ENCODE measurements at regions not wholly inside any gene's neighbourhood (a gene's known extent, or its start where the extent isn't known, plus 50 kb on each side); places are given as distances from the start of the nearest gene placed in this dataset.

GRCh38 chr12:89278169-89278568 lies 74.1 kb downstream of the DUSP6 start:
- Histone ChIP-seq H3K79me2 (ENCODE audit: control insufficient read depth, low read length) (no peaks in the 10 kb centered on the region), H3K4me2 (ENCODE audit: low read length) (no peak overlapping the region), H3K4me1 (ENCODE audit: control insufficient read depth, low read length) (no peaks in the 10 kb centered on the region), H3K36me3 (ENCODE audit: control insufficient read depth, low read length) (no peaks in the 10 kb centered on the region), H3K9me2 (replicated peaks; ENCODE audit: control insufficient read depth, low read length) (no peaks in the 10 kb centered on the region), H4K20me1 (ENCODE audit: control insufficient read depth, insufficient read depth, low read depth, low read length) (no peaks in the 10 kb centered on the region), H3K27me3 (ENCODE audit: control insufficient read depth, low read length) (no peaks in the 10 kb centered on the region), H3K9me3 (ENCODE audit: control insufficient read depth, insufficient read depth, low read length) (no peaks in the 10 kb centered on the region), H3F3A (ENCODE audit: control insufficient read depth, insufficient read depth) (no peaks in the 10 kb centered on the region), H3K4me3 (ENCODE audit: low read length) (no peak overlapping the region), H3K27ac (ENCODE audit: low read depth, low read length) (no peak overlapping the region)
- no peak for TF ChIP-seq EZH2phosphoT487 (IDR thresholded peaks at IDR 0.05; ENCODE audit: borderline replicate concordance, low read length)
- no peak for TF ChIP-seq CTCF (IDR thresholded peaks at IDR 0.05; ENCODE audit: low read depth, low read length, poor library complexity, severe bottlenecking)

GRCh38 chr12:89276860-89277259 lies 75.4 kb downstream of the DUSP6 start:
- H3K9me3 ChIP-seq (ENCODE audit: control insufficient read depth, insufficient read depth, low read length): no peaks in the 10 kb centered on the region
- H4K20me1 ChIP-seq (ENCODE audit: control insufficient read depth, insufficient read depth, low read depth, low read length): no peaks in the 10 kb centered on the region
- H3K27ac ChIP-seq (ENCODE audit: low read depth, low read length): no peak overlapping the region
- TF ChIP-seq CTCF (IDR thresholded peaks at IDR 0.05; ENCODE audit: low read depth, low read length, poor library complexity, severe bottlenecking) (no peak), EZH2phosphoT487 (IDR thresholded peaks at IDR 0.05; ENCODE audit: borderline replicate concordance, low read length) (no peak)
- H3F3A ChIP-seq (ENCODE audit: control insufficient read depth, insufficient read depth): no peaks in the 10 kb centered on the region
- no peak overlapping the region for H3K4me3 ChIP-seq (ENCODE audit: low read length)
- no peaks in the 10 kb centered on the region for H3K4me1 ChIP-seq (ENCODE audit: control insufficient read depth, low read length)
- no peaks in the 10 kb centered on the region for H3K79me2 ChIP-seq (ENCODE audit: control insufficient read depth, low read length)
- no peak overlapping the region for H3K4me2 ChIP-seq (ENCODE audit: low read length)
- no peaks in the 10 kb centered on the region for H3K27me3 ChIP-seq (ENCODE audit: control insufficient read depth, low read length)
- H3K9me2 ChIP-seq (replicated peaks; ENCODE audit: control insufficient read depth, low read length): no peaks in the 10 kb centered on the region
- no peaks in the 10 kb centered on the region for H3K36me3 ChIP-seq (ENCODE audit: control insufficient read depth, low read length)

GRCh38 chr12:89273525-89273924 lies 78.8 kb downstream of the DUSP6 start:
- Histone ChIP-seq H3K27ac (ENCODE audit: low read depth, low read length) (no peak overlapping the region), H3K4me1 (ENCODE audit: control insufficient read depth, low read length) (no peaks in the 10 kb centered on the region), H3K9me3 (ENCODE audit: control insufficient read depth, insufficient read depth, low read length) (no peaks in the 10 kb centered on the region), H3K27me3 (ENCODE audit: control insufficient read depth, low read length) (no peaks in the 10 kb centered on the region), H3K79me2 (ENCODE audit: control insufficient read depth, low read length) (no peaks in the 10 kb centered on the region), H3F3A (ENCODE audit: control insufficient read depth, insufficient read depth) (no peaks in the 10 kb centered on the region), H4K20me1 (ENCODE audit: control insufficient read depth, insufficient read depth, low read depth, low read length) (no peaks in the 10 kb centered on the region), H3K9me2 (replicated peaks; ENCODE audit: control insufficient read depth, low read length) (no peaks in the 10 kb centered on the region), H3K4me3 (ENCODE audit: low read length) (no peak overlapping the region), H3K4me2 (ENCODE audit: low read length) (no peak overlapping the region), H3K36me3 (ENCODE audit: control insufficient read depth, low read length) (no peaks in the 10 kb centered on the region)
- no peak for TF ChIP-seq CTCF (IDR thresholded peaks at IDR 0.05; ENCODE audit: low read depth, low read length, poor library complexity, severe bottlenecking)
- no peak for TF ChIP-seq EZH2phosphoT487 (IDR thresholded peaks at IDR 0.05; ENCODE audit: borderline replicate concordance, low read length)

GRCh38 chr12:89270548-89270947 lies 81.8 kb downstream of the DUSP6 start:
- Histone ChIP-seq H3K4me2 (ENCODE audit: low read length) (no peak overlapping the region), H3K4me3 (ENCODE audit: low read length) (no peak overlapping the region), H3K4me1 (ENCODE audit: control insufficient read depth, low read length) (no peaks in the 10 kb centered on the region), H3K9me2 (replicated peaks; ENCODE audit: control insufficient read depth, low read length) (no peaks in the 10 kb centered on the region), H3F3A (ENCODE audit: control insufficient read depth, insufficient read depth) (no peaks in the 10 kb centered on the region), H3K27ac (ENCODE audit: low read depth, low read length) (no peak overlapping the region), H3K27me3 (ENCODE audit: control insufficient read depth, low read length) (peaks cover 3% of the 10 kb centered on the region; the same call in 1 of the 2 replicates), H3K36me3 (ENCODE audit: control insufficient read depth, low read length) (no peaks in the 10 kb centered on the region), H4K20me1 (ENCODE audit: control insufficient read depth, insufficient read depth, low read depth, low read length) (no peaks in the 10 kb centered on the region), H3K79me2 (ENCODE audit: control insufficient read depth, low read length) (no peaks in the 10 kb centered on the region), H3K9me3 (ENCODE audit: control insufficient read depth, insufficient read depth, low read length) (no peaks in the 10 kb centered on the region)
- TF ChIP-seq EZH2phosphoT487 (IDR thresholded peaks at IDR 0.05; ENCODE audit: borderline replicate concordance, low read length) (no peak), CTCF (IDR thresholded peaks at IDR 0.05; ENCODE audit: low read depth, low read length, poor library complexity, severe bottlenecking) (no peak)

Measured in DOHH2 (cell line).